HG03354 (cell line): ENCODE measurements at regions not wholly inside any gene's neighbourhood (a gene's known extent, or its start where the extent isn't known, plus 50 kb on each side); places are given as distances from the start of the nearest gene placed in this dataset.

ENCODE experiments used
- ATAC-seq: cut with Tn5 transposase; IDR thresholded peaks from one replicate; pipeline ENCODE4 v1.9.1; 2021; ENCODE audit warnings: mild to moderate bottlenecking; ENCODE audit not compliant: unreplicated experiment, poor library complexity, severe bottlenecking

- ATAC-seq, result no peak
Observed at GRCh38 chr5:73375949-73376348, 72.6 kb downstream of the FOXD1 start.

GRCh38 chr5:73375191-73375545 lies 73.4 kb downstream of the FOXD1 start:
- no peak for ATAC-seq

- ATAC-seq, result no peak
Observed at GRCh38 chr5:73374520-73375190, 73.9 kb downstream of the FOXD1 start.

- ATAC-seq, result no peak
Observed at GRCh38 chr5:73373814-73374510, 74.6 kb downstream of the FOXD1 start.

- ATAC-seq, result no peak
Observed at GRCh38 chr5:73370640-73371583, 77.7 kb downstream of the FOXD1 start.

GRCh38 chr5:73370095-73370494 lies 78.5 kb downstream of the FOXD1 start:
- ATAC-seq, result no peak

GRCh38 chr5:73369278-73369677 lies 79.3 kb downstream of the FOXD1 start:
- ATAC-seq, result no peak

GRCh38 chr5:73367650-73368049 lies 80.9 kb downstream of the FOXD1 start:
- ATAC-seq, result no peak

GRCh38 chr5:73365990-73366667 lies 82.4 kb downstream of the FOXD1 start:
- no peak for ATAC-seq

GRCh38 chr5:73365301-73365853 lies 83.2 kb downstream of the FOXD1 start:
- no peak for ATAC-seq

GRCh38 chr5:73363911-73364730 lies 84.5 kb downstream of the FOXD1 start:
- ATAC-seq, result no peak

GRCh38 chr5:73359395-73359794 lies 89.2 kb downstream of the FOXD1 start:
- ATAC-seq, result no peak

- no peak for ATAC-seq
Observed at GRCh38 chr5:73358366-73358765, 90.2 kb downstream of the FOXD1 start.

- ATAC-seq, result no peak
Observed at GRCh38 chr5:73357576-73357975, 91.0 kb downstream of the FOXD1 start.

GRCh38 chr5:73355108-73355507 lies 93.5 kb downstream of the FOXD1 start:
- no peak for ATAC-seq

- no peak for ATAC-seq
Observed at GRCh38 chr5:73354406-73354805, 94.2 kb downstream of the FOXD1 start.

- ATAC-seq, result no peak
Observed at GRCh38 chr5:73352649-73353230, 95.8 kb downstream of the FOXD1 start.

- ATAC-seq, result no peak
Observed at GRCh38 chr5:73352243-73352642, 96.3 kb downstream of the FOXD1 start.

GRCh38 chr5:73351593-73351992 lies 97.0 kb downstream of the FOXD1 start:
- ATAC-seq, result no peak
